COLO829 (cell line): ENCODE measurements at regions not wholly inside any gene's neighbourhood (a gene's known extent, or its start where the extent isn't known, plus 50 kb on each side); places are given as distances from the start of the nearest gene placed in this dataset.
"Not testable (repeated sequence)": the region's sequence is repeated elsewhere in the genome, so short reads cannot be mapped to it uniquely, and the experiment has no call there.

Source experiments
- DNase-seq: peaks from one replicate; pipeline ENCODE4 v3.0.0; 2012; ENCODE audit warnings: low spot score

DNA sequence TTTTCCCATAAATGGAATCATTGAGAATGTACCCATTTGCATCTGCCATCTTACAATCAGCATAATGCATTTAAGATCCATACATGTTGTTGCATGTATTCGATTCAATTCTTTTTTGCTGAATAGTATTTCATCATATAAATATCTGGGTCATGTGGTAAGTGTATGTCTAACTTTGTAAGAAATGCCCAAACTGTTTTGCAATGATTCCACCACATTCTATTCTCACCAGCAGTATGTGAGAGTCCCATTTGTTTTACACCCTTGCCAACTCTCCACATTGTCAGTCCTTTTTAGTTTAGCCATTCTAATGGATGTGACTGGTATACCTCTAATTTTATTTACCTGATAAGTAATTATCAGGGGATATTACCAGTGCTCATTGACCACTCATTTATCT is 115.8 kb upstream of the PBX1 start:
- no peak for DNase-seq

DNA sequence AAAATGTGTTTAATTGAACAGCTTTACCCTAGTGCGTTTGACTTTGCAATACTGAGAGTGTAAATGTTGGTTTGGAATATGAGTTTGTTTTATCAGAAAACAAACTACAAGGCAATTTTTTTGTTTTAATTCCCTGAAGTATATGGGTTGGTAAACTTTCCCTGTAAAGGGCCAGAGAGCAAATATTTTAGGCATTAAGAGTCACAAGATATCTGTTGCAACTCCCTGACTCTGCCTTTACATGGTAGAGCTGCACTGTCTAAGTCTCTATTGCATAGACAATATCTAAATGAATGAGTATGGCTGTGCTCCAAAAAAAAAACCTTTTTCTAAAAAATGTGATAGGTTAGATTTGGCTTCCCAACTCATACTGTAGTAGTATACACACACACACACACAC is 115.1 kb upstream of the PBX1 start:
- DNase-seq = no peak

GRCh38 chr1:164446020-164446419 is 113.0 kb upstream of the PBX1 start:
- no peak for DNase-seq

DNA sequence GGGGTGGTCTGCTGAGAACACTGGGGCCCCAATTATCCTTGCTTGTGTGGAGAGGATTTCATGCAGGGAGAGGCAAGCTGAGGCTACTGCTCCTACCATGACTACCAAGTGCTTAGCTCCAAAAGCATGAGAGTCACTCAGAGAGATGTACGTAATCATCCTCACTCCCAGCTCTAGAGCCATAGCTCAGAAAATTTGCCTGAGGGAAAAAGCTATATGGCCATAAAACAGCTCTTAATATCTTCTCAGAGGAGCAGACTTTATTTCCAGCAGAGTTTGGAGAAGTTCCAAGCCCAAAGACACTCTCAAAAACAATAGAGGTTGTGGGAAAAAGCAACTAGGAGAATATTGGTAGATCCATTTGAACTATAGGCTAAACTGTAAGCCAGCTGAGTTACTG is 106.4 kb upstream of the PBX1 start:
- no peak for DNase-seq

DNA sequence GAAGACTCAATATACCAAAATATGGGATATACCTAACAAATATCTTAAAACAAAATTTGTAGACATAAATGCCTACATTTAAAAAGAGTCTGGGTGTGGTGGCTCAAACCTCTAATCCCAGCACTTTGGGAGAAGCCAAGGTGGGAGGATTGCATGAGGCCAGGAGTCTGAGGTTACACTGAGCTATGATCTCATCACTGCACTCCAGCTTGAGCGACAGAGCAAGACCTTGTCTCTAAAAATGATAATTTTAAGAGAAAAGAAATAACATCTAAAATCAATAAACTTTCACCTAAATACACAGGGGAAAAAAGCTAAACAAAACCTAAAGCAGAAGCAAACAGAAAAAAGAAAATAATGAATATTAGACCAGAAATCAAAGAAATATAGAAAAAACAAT is 102.7 kb upstream of the PBX1 start:
- no peak for DNase-seq

GRCh38 chr1:164459176-164459575 is 99.8 kb upstream of the PBX1 start:
- DNase-seq = not testable (repeated sequence)

DNA sequence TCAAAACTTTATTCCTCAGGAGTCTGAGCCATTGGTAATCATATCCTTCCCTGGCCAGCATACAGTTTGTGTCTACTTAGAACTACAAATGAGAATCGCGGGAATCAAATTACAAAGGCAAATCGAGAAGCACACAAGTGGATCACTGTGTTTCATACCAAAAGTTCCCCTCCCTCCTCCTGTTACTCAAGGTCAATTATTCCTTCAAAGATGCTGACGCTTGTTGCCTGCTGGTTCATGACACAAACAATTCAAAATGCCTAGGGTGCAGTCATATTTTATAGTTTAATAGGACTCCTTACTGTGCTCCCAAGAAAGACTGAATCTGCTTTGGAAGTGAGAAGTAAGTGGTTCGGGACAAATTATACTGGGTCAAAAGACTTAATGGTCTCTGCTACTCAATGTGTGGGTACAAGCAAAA is 93.0 kb upstream of the PBX1 start:
- no peak for DNase-seq

DNA sequence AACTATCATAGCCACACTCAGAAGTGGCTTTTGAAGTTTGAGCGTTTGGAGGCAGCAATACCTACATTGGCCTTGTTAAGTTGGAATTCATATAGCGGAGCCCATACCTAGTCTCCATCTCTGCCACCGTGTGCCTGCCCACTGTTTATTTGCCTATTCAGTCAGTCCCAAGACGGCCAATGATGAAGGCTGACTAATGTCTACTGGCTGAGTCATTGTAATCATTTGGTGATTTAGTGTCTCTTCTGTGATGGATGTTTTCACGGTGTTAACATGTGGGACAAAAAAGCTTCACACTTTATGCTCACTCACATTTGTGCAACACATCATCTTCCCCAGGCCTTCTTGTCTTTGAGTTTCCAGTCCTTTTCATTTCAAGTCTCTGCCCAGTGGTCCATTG is 92.6 kb upstream of the PBX1 start:
- DNase-seq = no peak

- DNase-seq = no peak
Observed at GRCh38 chr1:164470996-164471395, 88.0 kb upstream of the PBX1 start.

GRCh38 chr1:164472841-164473240 is 86.1 kb upstream of the PBX1 start:
- DNase-seq = no peak

DNA sequence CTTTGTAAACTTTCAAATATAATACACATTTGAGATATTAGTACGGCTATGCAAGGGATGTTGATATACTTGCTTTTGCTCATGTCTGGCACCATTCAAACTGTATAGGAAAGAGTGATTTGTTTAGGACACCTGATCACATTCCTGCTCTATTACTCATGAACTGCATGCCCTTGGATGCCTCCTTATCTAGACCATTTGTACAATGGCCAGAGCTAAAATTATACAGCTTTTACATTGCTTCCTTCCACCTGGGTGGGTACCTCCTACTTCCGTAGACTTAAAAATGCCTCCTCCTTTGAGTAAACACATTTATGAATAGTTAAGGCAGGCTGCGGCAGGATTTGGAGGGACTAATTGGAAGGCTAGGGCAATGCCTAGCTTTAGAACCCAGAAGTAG is 85.4 kb upstream of the PBX1 start:
- DNase-seq = no peak

- no peak for DNase-seq
Observed at GRCh38 chr1:164475834-164476233, 83.2 kb upstream of the PBX1 start.

DNA sequence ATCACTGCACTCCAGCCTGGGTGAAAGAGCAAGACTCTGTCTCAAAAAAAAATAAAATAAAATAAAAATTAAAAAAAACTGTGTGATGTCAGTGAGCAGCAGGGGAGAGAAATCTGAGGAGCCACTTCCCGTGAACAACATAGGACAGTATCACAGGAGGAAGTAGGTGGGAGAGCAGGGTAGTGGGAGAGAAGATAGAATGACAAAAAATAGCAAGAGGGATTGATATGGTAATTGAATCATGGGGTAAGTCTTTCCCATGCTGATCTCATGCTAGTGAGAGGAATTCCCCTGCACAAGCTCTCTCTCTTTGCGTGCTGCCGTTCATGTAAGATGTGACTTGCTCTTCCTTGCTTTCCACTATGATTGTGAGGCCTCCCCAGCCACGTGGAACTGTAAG is 81.6 kb upstream of the PBX1 start:
- no peak for DNase-seq

DNA sequence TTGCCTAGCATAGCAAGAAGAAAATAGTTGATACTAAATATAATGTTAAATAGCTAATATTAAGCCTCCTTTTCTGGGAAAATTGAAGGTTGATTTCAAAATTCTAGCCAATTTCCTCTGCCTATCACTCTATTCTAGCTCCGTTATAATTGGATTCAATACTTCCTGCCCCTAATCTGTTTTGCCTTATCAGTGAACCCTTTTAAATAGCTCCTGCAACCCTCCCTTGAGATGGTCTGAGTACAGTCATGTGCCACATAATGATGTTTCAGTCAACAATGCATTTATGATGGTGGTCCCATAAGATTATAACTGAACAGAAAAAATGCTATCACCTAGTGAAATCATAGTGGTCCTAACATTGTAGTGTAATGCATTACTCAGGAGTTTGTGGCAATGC is 79.7 kb upstream of the PBX1 start:
- DNase-seq = no peak

GRCh38 chr1:164480285-164480907 is 78.6 kb upstream of the PBX1 start:
- DNase-seq = no peak

- no peak for DNase-seq
Observed at GRCh38 chr1:164495905-164496304, 63.1 kb upstream of the PBX1 start.

- DNase-seq = no peak
Observed at GRCh38 chr1:164498792-164499191, 60.2 kb upstream of the PBX1 start.

- no peak for DNase-seq
Observed at GRCh38 chr1:164504749-164505148, 54.2 kb upstream of the PBX1 start.
